C4-2B (cell line): ENCODE measurements at regions not wholly inside any gene's neighbourhood (a gene's known extent, or its start where the extent isn't known, plus 50 kb on each side); places are given as distances from the start of the nearest gene placed in this dataset.

Experiments used
- CTCF ChIP-seq: fragments of 450-650 bp; conservative IDR thresholded peaks from 2 replicates; pipeline ENCODE4 v1.5.1; 2017; ENCODE audit warnings: mild to moderate bottlenecking
- ZFX ChIP-seq: fragments of 450-650 bp; IDR thresholded peaks from 2 replicates; pipeline ENCODE4 v1.6.1; 2017

GRCh38 chr15:85972805-85973540 is 106.7 kb upstream of the AGBL1 start:
- TF ChIP-seq CTCF (no peak), ZFX (no peak)
